K562 (cell line): ENCODE measurements at regions not wholly inside any gene's neighbourhood (a gene's known extent, or its start where the extent isn't known, plus 50 kb on each side); places are given as distances from the start of the nearest gene placed in this dataset.

Source experiments
- ATF1 ChIP-seq, 2 experiments: fragments of 450-650 bp in 1 of 2; IDR thresholded peaks; 2 replicates each; pipeline ENCODE4 v1.6.1; 2016; ENCODE audit warnings: missing compliant biosample characterization in 1 of 2, missing genetic modification characterization in 1 of 2
- CBFA2T3 ChIP-seq: fragments of 450-650 bp; IDR thresholded peaks from 2 replicates; pipeline ENCODE4 v1.6.1; 2017
- CBX3 ChIP-seq, 2 experiments: IDR thresholded peaks; 1 replicate in 1 of 2; 2 replicates in 1 of 2; pipeline ENCODE4 v1.6.1; 2012; ENCODE audit warnings: inconsistent platforms in 2 of 2, low read length in 2 of 2, borderline replicate concordance in 1 of 2, control low read depth in 1 of 2
- CBX5 ChIP-seq: IDR thresholded peaks from 2 replicates; pipeline ENCODE4 v1.6.1; 2014; ENCODE audit warnings: low read depth, borderline replicate concordance
- CEBPZ ChIP-seq: fragments of 150-350 bp; IDR thresholded peaks from 2 replicates; pipeline ENCODE4 v1.6.1; 2014; ENCODE audit warnings: low read depth, mild to moderate bottlenecking, low read length, borderline replicate concordance
- FOXK1 ChIP-seq: sonication (generic); formaldehyde crosslinking; IDR thresholded peaks from 2 replicates; pipeline ENCODE4 v1.8.0; 2022; ENCODE audit warnings: missing genetic modification reagents, mild to moderate bottlenecking, borderline replicate concordance
- GTF2E2 ChIP-seq: fragments of 200-800 bp; sonication (Bioruptor generic); IDR thresholded peaks from 2 replicates; pipeline ENCODE4 v1.6.1; 2016; ENCODE audit warnings: missing genetic modification characterization, missing compliant biosample characterization
- HIVEP1 ChIP-seq: fragments of 250-450 bp; sonication (Bioruptor Pico); IDR thresholded peaks from 2 replicates; pipeline ENCODE4 v1.4.0; 2020; ENCODE audit warnings: mild to moderate bottlenecking
- KDM1A ChIP-seq, 2 experiments: fragments of 450-650 bp; IDR thresholded peaks; 2 replicates each; pipeline ENCODE4 v1.6.1; 2016; ENCODE audit warnings: mild to moderate bottlenecking in 2 of 2
- MYC ChIP-seq, 2 experiments: fragments of 250-450 bp in 1 of 2; sonication (Bioruptor Pico) in 1 of 2; IDR thresholded peaks; 2 replicates each; pipeline versions ENCODE4 v1.5.1 to v1.6.1; 2012 to 2021; ENCODE audit warnings: low read depth in 2 of 2, borderline replicate concordance in 1 of 2, improper control_type of control experiment in 1 of 2, low read length in 1 of 2, mild to moderate bottlenecking in 1 of 2, moderate library complexity in 1 of 2
- NCOA6 ChIP-seq: fragments of 450-650 bp; IDR thresholded peaks from 2 replicates; pipeline ENCODE4 v1.6.1; 2017; ENCODE audit warnings: mild to moderate bottlenecking
- NR3C1 ChIP-seq: sonication (generic); formaldehyde crosslinking; IDR thresholded peaks from 2 replicates; pipeline ENCODE4 v1.8.1; 2022; ENCODE audit warnings: missing genetic modification reagents
- PCBP2 ChIP-seq: fragments of 200-400 bp; formaldehyde crosslinking; IDR thresholded peaks from 2 replicates; pipeline ENCODE4 v1.6.1; 2018; ENCODE audit warnings: low read length, low read depth, mild to moderate bottlenecking, moderate library complexity; ENCODE audit not compliant: poor library complexity, severe bottlenecking
- POU5F1 ChIP-seq: fragments of 150-350 bp; IDR thresholded peaks from 2 replicates; pipeline ENCODE4 v1.6.1; 2014; ENCODE audit warnings: borderline replicate concordance, low read length, low read depth, mild to moderate bottlenecking; ENCODE audit not compliant: partially characterized antibody
- SIN3A ChIP-seq, 2 experiments: fragments of 150-350 bp in 1 of 2; IDR thresholded peaks; 2 replicates each; pipeline ENCODE4 v1.6.1; 2011 to 2016; ENCODE audit warnings: borderline replicate concordance in 2 of 2, low read depth in 2 of 2, low read length in 2 of 2, mild to moderate bottlenecking in 2 of 2, moderate library complexity in 2 of 2; ENCODE audit not compliant: control insufficient read depth in 1 of 2
- THRA ChIP-seq: fragments of 450-650 bp; IDR thresholded peaks from 2 replicates; pipeline ENCODE4 v1.6.1; 2017; ENCODE audit warnings: mild to moderate bottlenecking, moderate library complexity
- THRB ChIP-seq: fragments of 450-650 bp; formaldehyde crosslinking; conservative IDR thresholded peaks from 2 replicates; pipeline ENCODE4 v1.4.0; 2022; ENCODE audit warnings: mild to moderate bottlenecking, missing genetic modification characterization
- ZNF174 ChIP-seq: fragments of 250-450 bp; sonication (Bioruptor Pico); IDR thresholded peaks from 2 replicates; pipeline ENCODE4 v1.4.0; 2020; ENCODE audit warnings: mild to moderate bottlenecking
- ZNF354B ChIP-seq: fragments of 250-450 bp; sonication (Bioruptor Pico); IDR thresholded peaks from 2 replicates; pipeline ENCODE4 v1.4.0; 2020
- ZNF668 ChIP-seq: fragments of 250-450 bp; sonication (Bioruptor Pico); IDR thresholded peaks from 2 replicates; pipeline ENCODE4 v1.8.0; 2022; ENCODE audit warnings: mild to moderate bottlenecking, inconsistent platforms

- TF ChIP-seq THRB (no peak), MYC (IDR thresholded peaks at IDR 0.05; ENCODE audit: low read depth, low read length) (no peak), MYC (CRISPR knock-in tag; IDR thresholded peaks at IDR 0.05; ENCODE audit: borderline replicate concordance, low read depth) (no peak), FOXK1 (no peak), ZNF354B (CRISPR knock-in tag) (no peak), ATF1 (CRISPR knock-in tag; IDR thresholded peaks at IDR 0.05) (no peak), ATF1 (tag; IDR thresholded peaks at IDR 0.05) (peak; percentile 88), PCBP2 (no peak), HIVEP1 (CRISPR knock-in tag) (no peak), CBFA2T3 (no peak), NCOA6 (no peak), ZNF668 (CRISPR knock-in tag) (no peak), THRA (no peak), CBX3 (IDR thresholded peaks at IDR 0.05; ENCODE audit: borderline replicate concordance in 1 of 2, low read length in 2 of 2) (no peak), CEBPZ (no peak), SIN3A (IDR thresholded peaks at IDR 0.05; ENCODE audit: borderline replicate concordance in 2 of 2, control insufficient read depth in 1 of 2, low read depth in 2 of 2, low read length in 2 of 2) (peak in 1 of 2 experiments; percentile 17; a peak in 1 of 4 replicates), KDM1A (IDR thresholded peaks at IDR 0.05) (0 out of 4 replicates have a peak, but pooled peaks of 1 of the 2 experiments have one; percentile 53), GTF2E2 (no peak), ZNF174 (CRISPR knock-in tag) (no peak), POU5F1 (no peak), CBX5 (no peak), NR3C1 (CRISPR knock-in tag) (no peak)
These were observed 59.1 kb upstream of the MED13L start (continued) for GRCh38 chr12:116336542-116337065.
